ENCODE measurements at regions not wholly inside any gene's neighbourhood (a gene's known extent, or its start where the extent isn't known, plus 50 kb on each side); places are given as distances from the start of the nearest gene placed in this dataset.

GRCh38 chr11:92024788-92025187 lies 199.8 kb upstream of the FAT3 start:
- no peak for TF ChIP-seq EZH2phosphoT487 (IDR thresholded peaks at IDR 0.05; ENCODE audit: borderline replicate concordance, low read length)
- TF ChIP-seq, protein P1, sequence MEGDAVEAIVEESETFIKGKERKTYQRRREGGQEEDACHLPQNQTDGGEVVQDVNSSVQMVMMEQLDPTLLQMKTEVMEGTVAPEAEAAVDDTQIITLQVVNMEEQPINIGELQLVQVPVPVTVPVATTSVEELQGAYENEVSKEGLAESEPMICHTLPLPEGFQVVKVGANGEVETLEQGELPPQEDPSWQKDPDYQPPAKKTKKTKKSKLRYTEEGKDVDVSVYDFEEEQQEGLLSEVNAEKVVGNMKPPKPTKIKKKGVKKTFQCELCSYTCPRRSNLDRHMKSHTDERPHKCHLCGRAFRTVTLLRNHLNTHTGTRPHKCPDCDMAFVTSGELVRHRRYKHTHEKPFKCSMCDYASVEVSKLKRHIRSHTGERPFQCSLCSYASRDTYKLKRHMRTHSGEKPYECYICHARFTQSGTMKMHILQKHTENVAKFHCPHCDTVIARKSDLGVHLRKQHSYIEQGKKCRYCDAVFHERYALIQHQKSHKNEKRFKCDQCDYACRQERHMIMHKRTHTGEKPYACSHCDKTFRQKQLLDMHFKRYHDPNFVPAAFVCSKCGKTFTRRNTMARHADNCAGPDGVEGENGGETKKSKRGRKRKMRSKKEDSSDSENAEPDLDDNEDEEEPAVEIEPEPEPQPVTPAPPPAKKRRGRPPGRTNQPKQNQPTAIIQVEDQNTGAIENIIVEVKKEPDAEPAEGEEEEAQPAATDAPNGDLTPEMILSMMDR (IDR thresholded peaks at IDR 0.05; ENCODE audit: low read depth, low read length, poor library complexity, severe bottlenecking): no peak
- no peaks in the 10 kb centered on the region for H3K27me3 ChIP-seq (ENCODE audit: control insufficient read depth, low read length)
- no peak overlapping the region for H3K4me3 ChIP-seq (ENCODE audit: low read length)
- H3K4me2 ChIP-seq (ENCODE audit: low read length): no peak overlapping the region
- no peaks in the 10 kb centered on the region for H4K20me1 ChIP-seq (ENCODE audit: control insufficient read depth, insufficient read depth, low read depth, low read length)
- no peaks in the 10 kb centered on the region; the same call in 1 of the 2 replicates for H3K9me3 ChIP-seq (ENCODE audit: control insufficient read depth, insufficient read depth, low read length)
- no peaks in the 10 kb centered on the region for H3K36me3 ChIP-seq (ENCODE audit: control insufficient read depth, low read length)
- H3K27ac ChIP-seq (ENCODE audit: low read depth, low read length): no peak overlapping the region
- H3K4me1 ChIP-seq (ENCODE audit: control insufficient read depth, low read length): no peaks in the 10 kb centered on the region
- no peaks in the 10 kb centered on the region for H3K79me2 ChIP-seq (ENCODE audit: control insufficient read depth, low read length)
- H3F3A ChIP-seq (ENCODE audit: control insufficient read depth, insufficient read depth): no peaks in the 10 kb centered on the region
- no peaks in the 10 kb centered on the region for H3K9me2 ChIP-seq (replicated peaks; ENCODE audit: control insufficient read depth, low read length)

DNA sequence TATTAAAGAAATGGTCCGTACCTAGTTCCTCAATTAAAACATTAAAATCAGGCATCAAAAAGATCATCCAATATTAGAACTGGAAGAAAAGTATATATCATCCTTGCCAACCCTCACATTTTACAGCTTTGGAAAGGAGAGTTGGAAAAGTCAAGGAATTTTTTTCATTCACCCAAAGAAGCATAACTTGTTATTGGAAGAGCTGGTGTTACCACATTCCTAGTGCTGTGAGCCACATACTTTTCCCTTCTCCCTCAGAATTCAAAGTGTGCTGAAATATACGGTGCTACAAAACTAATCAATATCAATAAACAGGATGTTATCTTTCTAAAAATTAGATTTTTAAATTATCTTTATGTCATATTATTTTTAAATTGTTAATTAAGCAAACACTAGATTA lies 202.1 kb upstream of the FAT3 start:
- Histone ChIP-seq H4K20me1 (ENCODE audit: control insufficient read depth, insufficient read depth, low read depth, low read length) (no peaks in the 10 kb centered on the region), H3K36me3 (ENCODE audit: control insufficient read depth, low read length) (no peaks in the 10 kb centered on the region), H3K9me2 (replicated peaks; ENCODE audit: control insufficient read depth, low read length) (no peaks in the 10 kb centered on the region), H3K9me3 (ENCODE audit: control insufficient read depth, insufficient read depth, low read length) (no peaks in the 10 kb centered on the region; the same call in 1 of the 2 replicates), H3F3A (ENCODE audit: control insufficient read depth, insufficient read depth) (no peaks in the 10 kb centered on the region), H3K4me2 (ENCODE audit: low read length) (no peak overlapping the region), H3K79me2 (ENCODE audit: control insufficient read depth, low read length) (no peaks in the 10 kb centered on the region), H3K4me3 (ENCODE audit: low read length) (no peak overlapping the region), H3K27me3 (ENCODE audit: control insufficient read depth, low read length) (no peaks in the 10 kb centered on the region), H3K27ac (ENCODE audit: low read depth, low read length) (no peak overlapping the region), H3K4me1 (ENCODE audit: control insufficient read depth, low read length) (no peaks in the 10 kb centered on the region)
- TF ChIP-seq, protein P1 (IDR thresholded peaks at IDR 0.05; ENCODE audit: low read depth, low read length, poor library complexity, severe bottlenecking): no peak
- no peak for TF ChIP-seq EZH2phosphoT487 (IDR thresholded peaks at IDR 0.05; ENCODE audit: borderline replicate concordance, low read length)

GRCh38 chr11:92018332-92018731 lies 206.3 kb upstream of the FAT3 start:
- TF ChIP-seq, protein P1 (IDR thresholded peaks at IDR 0.05; ENCODE audit: low read depth, low read length, poor library complexity, severe bottlenecking): no peak
- TF ChIP-seq EZH2phosphoT487 (IDR thresholded peaks at IDR 0.05; ENCODE audit: borderline replicate concordance, low read length): no peak
- H3K9me3 ChIP-seq (ENCODE audit: control insufficient read depth, insufficient read depth, low read length): no peaks in the 10 kb centered on the region
- no peaks in the 10 kb centered on the region for H3K27me3 ChIP-seq (ENCODE audit: control insufficient read depth, low read length)
- H3K4me2 ChIP-seq (ENCODE audit: low read length): no peak overlapping the region
- H4K20me1 ChIP-seq (ENCODE audit: control insufficient read depth, insufficient read depth, low read depth, low read length): no peaks in the 10 kb centered on the region
- no peak overlapping the region for H3K4me3 ChIP-seq (ENCODE audit: low read length)
- no peaks in the 10 kb centered on the region for H3K36me3 ChIP-seq (ENCODE audit: control insufficient read depth, low read length)
- H3K27ac ChIP-seq (ENCODE audit: low read depth, low read length): no peak overlapping the region
- no peaks in the 10 kb centered on the region for H3K4me1 ChIP-seq (ENCODE audit: control insufficient read depth, low read length)
- no peaks in the 10 kb centered on the region for H3K9me2 ChIP-seq (replicated peaks; ENCODE audit: control insufficient read depth, low read length)
- H3K79me2 ChIP-seq (ENCODE audit: control insufficient read depth, low read length): no peaks in the 10 kb centered on the region
- H3F3A ChIP-seq (ENCODE audit: control insufficient read depth, insufficient read depth): no peaks in the 10 kb centered on the region

DNA sequence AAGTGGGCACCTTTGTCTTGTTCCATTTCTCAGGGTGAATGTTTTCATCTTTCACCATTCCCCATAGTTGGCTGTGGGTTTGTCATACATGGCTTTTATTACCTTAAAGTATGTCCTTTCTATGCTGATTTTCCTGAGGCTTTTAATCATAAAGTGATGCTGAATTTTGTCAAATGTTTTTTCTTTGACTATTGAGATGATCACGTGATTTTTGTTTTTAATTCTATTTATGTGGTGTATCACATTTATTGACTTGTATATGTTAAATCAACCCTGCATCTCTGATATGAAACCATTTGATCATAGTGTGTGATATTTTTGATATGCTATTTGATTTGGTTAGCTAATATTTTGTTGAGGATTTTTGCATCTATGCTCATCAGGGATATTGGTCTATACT lies 216.4 kb upstream of the FAT3 start:
- Histone ChIP-seq H3K79me2 (ENCODE audit: control insufficient read depth, low read length) (no peaks in the 10 kb centered on the region), H3K36me3 (ENCODE audit: control insufficient read depth, low read length) (no peaks in the 10 kb centered on the region), H3K9me3 (ENCODE audit: control insufficient read depth, insufficient read depth, low read length) (no peaks in the 10 kb centered on the region), H3K27ac (ENCODE audit: low read depth, low read length) (no peak overlapping the region), H3K4me1 (ENCODE audit: control insufficient read depth, low read length) (no peaks in the 10 kb centered on the region), H3K27me3 (ENCODE audit: control insufficient read depth, low read length) (no peaks in the 10 kb centered on the region), H3K4me2 (ENCODE audit: low read length) (no peak overlapping the region), H3K9me2 (replicated peaks; ENCODE audit: control insufficient read depth, low read length) (no peaks in the 10 kb centered on the region), H3K4me3 (ENCODE audit: low read length) (no peak overlapping the region), H4K20me1 (ENCODE audit: control insufficient read depth, insufficient read depth, low read depth, low read length) (no peaks in the 10 kb centered on the region), H3F3A (ENCODE audit: control insufficient read depth, insufficient read depth) (no peaks in the 10 kb centered on the region)
- TF ChIP-seq, protein P1 (IDR thresholded peaks at IDR 0.05; ENCODE audit: low read depth, low read length, poor library complexity, severe bottlenecking): no peak
- TF ChIP-seq EZH2phosphoT487 (IDR thresholded peaks at IDR 0.05; ENCODE audit: borderline replicate concordance, low read length): no peak

Data from DOHH2 (cell line).